Right cardiac atrium (tissue), 5 donors: ENCODE measurements at regions not wholly inside any gene's neighbourhood (a gene's known extent, or its start where the extent isn't known, plus 50 kb on each side); places are given as distances from the start of the nearest gene placed in this dataset.

Experiments used
- ATAC-seq, 2 donors: fragments of 200-7000 bp; cut with Tn5 transposase; one replicate each; pipeline versions ENCODE4 v1.8.0 to v1.9.1; 2020; ENCODE audit warnings: moderate library complexity in 2 of 2, mild to moderate bottlenecking in 1 of 2
- DNase-seq, 3 donors: peaks; one replicate each; pipeline ENCODE4 v3.0.0-alpha.2; 2020
- H3K27ac ChIP-seq: one replicate; pipeline ENCODE4 v1.5.1; 2013; ENCODE audit warnings: mild to moderate bottlenecking, low read length, control low read depth, moderate library complexity
- H3K27me3 ChIP-seq: one replicate; pipeline ENCODE4 v1.6.1; 2013; ENCODE audit not compliant: control insufficient read depth, insufficient read depth
- H3K4me1 ChIP-seq: one replicate; pipeline ENCODE4 v1.6.1; 2013; ENCODE audit warnings: low read length; ENCODE audit not compliant: control insufficient read depth, insufficient read depth
- H3K4me3 ChIP-seq: one replicate; pipeline ENCODE4 v1.5.1; 2013; ENCODE audit warnings: low read length, control low read depth
- H3K9me3 ChIP-seq: one replicate; pipeline ENCODE4 v1.6.1; 2013; ENCODE audit warnings: low read length; ENCODE audit not compliant: control insufficient read depth
- WGBS: extraction: QIAGEN DNeasy Blood & Tissue Kit; methylation state at CpG from one replicate; pipeline ENCODE4 v1.1.7; 2013; 5-methylcytosine and 5-hydroxymethylcytosine counted together
- intact Hi-C, 4 donors: fragments of 100-400 bp; cut with DNase I; formaldehyde crosslinking; loops; one replicate each; pipeline versions ENCODE4 v1.11.0 to v1.14.0; 2022 to 2023
- donor health status: healthy with polysubstance abuse.
- donor health status: DM: no; HTN: yes; CAD: no.
- donor health status: DM: no; HTN: no; CAD: no.
- donor health status: DM: no; HTN: yes; CAD: no; lungs with severe emphysema.
- donor health status: DM: yes; HTN: yes; CAD: no.

- no peaks in the 10 kb centered on the region for H3K4me1 ChIP-seq
- no peak overlapping the region for H3K4me3 ChIP-seq
- no peak for ATAC-seq
- no peak overlapping the region for H3K27ac ChIP-seq
- no peaks in the 10 kb centered on the region for H3K9me3 ChIP-seq
- H3K27me3 ChIP-seq: no peaks in the 10 kb centered on the region
- intact Hi-C loops: no loop called here
- DNase-seq: no peak
- WGBS: 87% methylated on average over 5 of the region's 5 CpGs
Observed at GRCh38 chr17:14508156-14508555, 207.3 kb downstream of the HS3ST3B1 start.

DNA sequence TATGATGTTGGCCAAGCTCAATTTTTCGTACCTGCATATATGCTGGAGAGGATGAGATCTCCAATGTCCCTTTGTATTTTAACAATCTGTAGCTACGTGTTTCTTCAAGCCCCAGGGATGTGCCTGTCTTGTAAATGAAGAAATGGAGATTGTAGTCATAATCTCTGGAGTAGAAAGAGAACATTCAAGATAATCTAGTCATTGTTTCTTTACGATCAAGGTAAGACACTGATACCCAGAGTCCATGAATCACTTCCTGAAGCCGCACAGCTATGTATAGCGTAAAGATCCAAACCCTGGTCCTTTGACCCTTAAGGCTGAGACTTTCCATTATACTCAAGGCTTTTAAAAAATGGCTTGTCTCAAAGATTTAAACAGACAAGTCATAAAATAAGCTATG, 205.5 kb downstream of the HS3ST3B1 start:
- ATAC-seq (no peak), DNase-seq (no peak)
- Histone ChIP-seq H3K27me3 (no peaks in the 10 kb centered on the region), H3K4me3 (no peak overlapping the region), H3K4me1 (no peaks in the 10 kb centered on the region), H3K27ac (no peak overlapping the region), H3K9me3 (no peaks in the 10 kb centered on the region)
- 77% methylated on average over 5 of the region's 5 CpGs for WGBS
- intact Hi-C loops: no loop called here

DNA sequence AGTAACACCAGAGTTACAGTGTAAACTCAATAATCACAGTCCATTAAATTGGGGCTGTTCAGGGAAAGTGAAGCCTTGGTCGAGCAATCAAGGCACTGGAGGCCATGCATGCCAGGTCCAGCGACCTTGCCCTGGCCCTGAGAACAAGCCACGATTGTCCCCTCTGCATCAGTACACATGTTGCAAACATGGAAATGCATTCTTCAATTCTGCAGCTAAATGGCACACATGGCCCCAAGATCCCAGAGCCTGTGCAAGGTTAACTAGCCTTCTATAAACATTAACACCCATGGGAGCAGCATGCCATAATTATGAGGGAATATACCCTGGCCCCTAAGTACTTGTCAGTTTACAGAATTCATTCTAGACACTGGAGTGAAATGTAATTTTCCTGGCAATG, 204.7 kb downstream of the HS3ST3B1 start:
- H3K27me3 ChIP-seq: no peaks in the 10 kb centered on the region
- H3K4me1 ChIP-seq: no peaks in the 10 kb centered on the region
- H3K27ac ChIP-seq: no peak overlapping the region
- no peak overlapping the region for H3K4me3 ChIP-seq
- no peak for ATAC-seq
- 55% methylated on average over 3 of the region's 3 CpGs for WGBS
- no peak for DNase-seq
- no peaks in the 10 kb centered on the region for H3K9me3 ChIP-seq
- intact Hi-C loops: no loop called here

DNA sequence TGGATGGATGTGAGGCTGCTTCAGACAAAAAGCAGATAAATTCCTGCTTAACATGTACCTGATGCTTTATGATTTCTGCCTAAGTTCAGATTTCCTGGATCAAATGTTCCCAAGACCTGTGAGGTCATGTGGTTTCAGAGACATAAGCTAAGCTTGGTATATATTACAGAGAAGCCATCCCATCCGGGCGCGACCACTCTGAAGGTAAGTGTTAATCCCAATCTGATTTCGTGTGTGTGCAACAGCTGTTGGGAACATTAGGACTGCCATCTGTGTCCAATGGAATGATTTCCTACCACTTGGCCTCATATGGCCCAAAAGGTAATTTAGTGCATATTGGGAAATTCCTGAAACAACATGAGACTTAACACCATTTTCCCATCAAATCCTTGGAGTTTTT, 199.1 kb downstream of the HS3ST3B1 start:
- ATAC-seq (no peak), DNase-seq (no peak)
- Histone ChIP-seq H3K27me3 (no peaks in the 10 kb centered on the region), H3K27ac (no peak overlapping the region), H3K9me3 (no peaks in the 10 kb centered on the region), H3K4me3 (no peak overlapping the region), H3K4me1 (no peaks in the 10 kb centered on the region)
- intact Hi-C loops: no loop called here
- 88% methylated on average over 4 of the region's 4 CpGs for WGBS

- Histone ChIP-seq H3K4me1 (no peaks in the 10 kb centered on the region), H3K9me3 (no peaks in the 10 kb centered on the region), H3K27ac (no peak overlapping the region), H3K27me3 (no peaks in the 10 kb centered on the region), H3K4me3 (no peak overlapping the region)
- DNase-seq (no peak), ATAC-seq (no peak)
- intact Hi-C loops: no loop called here
- WGBS: 74% methylated on average over 1 of the region's 1 CpG
Observed at GRCh38 chr17:14498812-14499211, 197.9 kb downstream of the HS3ST3B1 start.

DNA sequence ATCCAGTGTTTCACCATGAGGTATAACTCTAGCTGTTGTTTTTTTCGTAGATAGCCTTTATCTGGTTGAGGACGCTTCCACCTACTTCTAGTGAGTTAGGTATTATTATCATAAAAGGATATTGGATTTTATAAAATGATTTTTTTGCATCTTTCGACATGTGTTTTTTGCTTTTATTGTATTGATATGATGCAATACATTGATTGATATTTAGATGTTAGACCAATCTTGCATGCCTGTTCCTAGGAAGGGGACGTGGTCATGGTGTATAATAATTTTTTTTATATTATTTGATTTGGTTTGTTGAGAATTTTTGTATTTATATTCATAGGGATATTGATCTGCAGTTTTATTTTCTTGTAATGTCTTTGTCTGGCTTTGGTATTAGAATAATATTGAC, 193.3 kb downstream of the HS3ST3B1 start:
- no peak overlapping the region for H3K4me3 ChIP-seq
- ATAC-seq: no peak
- H3K9me3 ChIP-seq: no peaks in the 10 kb centered on the region
- no peaks in the 10 kb centered on the region for H3K27me3 ChIP-seq
- intact Hi-C loops: no loop called here
- no peak overlapping the region for H3K27ac ChIP-seq
- DNase-seq: no peak
- H3K4me1 ChIP-seq: no peaks in the 10 kb centered on the region
- 68% methylated on average over 4 of the region's 4 CpGs for WGBS

DNA sequence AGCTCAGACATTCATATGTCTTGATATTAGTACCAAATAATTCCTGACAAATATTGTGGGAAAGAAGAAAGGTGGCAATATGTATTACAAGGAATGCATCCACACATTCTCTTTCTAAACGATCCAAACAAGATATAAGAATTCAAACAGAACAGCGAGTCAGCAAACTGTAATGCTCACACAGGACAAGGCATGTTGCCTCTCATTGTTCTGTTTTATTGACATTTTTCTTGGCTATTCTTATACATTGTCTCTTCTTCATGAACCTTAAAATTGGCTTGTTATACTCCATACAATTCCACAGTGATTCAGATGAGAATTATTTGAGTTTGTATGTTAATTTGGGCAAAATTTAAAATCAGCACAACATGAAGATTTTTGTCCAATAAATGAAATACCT, 189.1 kb downstream of the HS3ST3B1 start:
- H3K9me3 ChIP-seq: no peaks in the 10 kb centered on the region
- no peaks in the 10 kb centered on the region for H3K27me3 ChIP-seq
- no peaks in the 10 kb centered on the region for H3K4me1 ChIP-seq
- DNase-seq (no peak), ATAC-seq (no peak)
- 80% methylated on average over 2 of the region's 2 CpGs for WGBS
- no peak overlapping the region for H3K27ac ChIP-seq
- no peak overlapping the region for H3K4me3 ChIP-seq
- intact Hi-C loops: no loop called here

DNA sequence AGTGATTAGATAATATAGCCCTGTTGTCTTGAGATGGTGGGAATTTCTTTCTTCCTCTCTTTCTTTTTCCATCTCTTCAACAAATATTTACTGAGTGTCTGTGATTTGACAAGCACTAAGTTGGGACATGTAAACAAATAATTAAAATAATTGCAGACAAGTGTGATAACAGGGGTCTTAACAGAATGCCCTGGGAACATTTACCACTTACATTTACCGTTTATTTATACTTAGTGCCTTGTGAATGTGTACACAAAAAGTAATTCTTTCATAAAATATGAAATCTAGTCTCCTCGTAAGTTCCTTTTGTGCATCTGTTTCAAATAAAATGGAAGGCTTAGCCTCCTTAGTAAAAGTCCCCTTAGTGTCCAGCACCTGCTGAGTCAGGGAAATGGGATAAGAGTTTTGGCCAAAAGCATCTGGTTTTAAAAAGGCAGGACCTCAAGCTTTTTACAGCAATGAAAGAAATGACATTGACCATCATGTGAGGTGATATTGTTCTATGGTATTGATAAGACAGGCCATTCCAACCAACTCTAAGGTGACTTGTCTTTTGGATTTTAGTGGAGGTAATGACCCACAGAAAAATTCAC, 188.2 kb downstream of the HS3ST3B1 start:
- DNase-seq: no peak
- H3K9me3 ChIP-seq: no peaks in the 10 kb centered on the region
- ATAC-seq: no peak
- H3K27ac ChIP-seq: no peak overlapping the region
- intact Hi-C loops: no loop called here
- WGBS: 45% methylated on average over 2 of the region's 2 CpGs
- H3K4me3 ChIP-seq: no peak overlapping the region
- no peaks in the 10 kb centered on the region for H3K27me3 ChIP-seq
- H3K4me1 ChIP-seq: no peaks in the 10 kb centered on the region

- Histone ChIP-seq H3K4me3 (no peak overlapping the region), H3K9me3 (no peaks in the 10 kb centered on the region), H3K27ac (no peak overlapping the region), H3K4me1 (no peaks in the 10 kb centered on the region), H3K27me3 (no peaks in the 10 kb centered on the region)
- 86% methylated on average over 8 of the region's 8 CpGs for WGBS
- ATAC-seq (no peak), DNase-seq (no peak)
- intact Hi-C loops: no loop called here
Observed at GRCh38 chr17:14487068-14487467, 186.2 kb downstream of the HS3ST3B1 start.

GRCh38 chr17:14482715-14483114, 181.8 kb downstream of the HS3ST3B1 start:
- Histone ChIP-seq H3K4me1 (no peaks in the 10 kb centered on the region), H3K4me3 (no peak overlapping the region), H3K27ac (no peak overlapping the region), H3K9me3 (no peaks in the 10 kb centered on the region), H3K27me3 (no peaks in the 10 kb centered on the region)
- intact Hi-C loops: no loop called here
- ATAC-seq: no peak
- 80% methylated on average over 1 of the region's 1 CpG for WGBS
- DNase-seq: no peak

DNA sequence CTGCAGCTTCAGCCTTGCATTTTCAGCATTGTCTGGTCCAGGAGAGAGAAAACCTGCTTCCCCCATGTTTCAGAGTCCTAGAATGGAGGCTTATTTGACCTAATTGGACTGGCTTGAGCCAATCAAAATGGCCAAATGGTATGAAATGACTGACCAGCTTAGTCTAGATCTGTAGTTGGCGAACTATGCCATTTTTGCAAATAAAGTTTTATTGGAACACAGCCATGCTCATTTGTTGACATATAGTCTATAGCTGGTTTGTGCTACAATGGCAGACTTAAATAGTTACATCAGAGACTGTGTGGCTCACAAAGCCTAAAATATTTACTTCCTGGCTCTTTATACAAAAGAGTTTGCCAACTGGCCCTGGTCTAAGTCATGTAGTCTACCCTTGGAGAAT, 180.8 kb downstream of the HS3ST3B1 start:
- H3K27ac ChIP-seq: no peak overlapping the region
- ATAC-seq: no peak
- DNase-seq: no peak
- intact Hi-C loops: no loop called here
- no peak overlapping the region for H3K4me3 ChIP-seq
- WGBS: 77% methylated on average over 1 of the region's 1 CpG
- no peaks in the 10 kb centered on the region for H3K4me1 ChIP-seq
- H3K27me3 ChIP-seq: no peaks in the 10 kb centered on the region
- H3K9me3 ChIP-seq: no peaks in the 10 kb centered on the region

DNA sequence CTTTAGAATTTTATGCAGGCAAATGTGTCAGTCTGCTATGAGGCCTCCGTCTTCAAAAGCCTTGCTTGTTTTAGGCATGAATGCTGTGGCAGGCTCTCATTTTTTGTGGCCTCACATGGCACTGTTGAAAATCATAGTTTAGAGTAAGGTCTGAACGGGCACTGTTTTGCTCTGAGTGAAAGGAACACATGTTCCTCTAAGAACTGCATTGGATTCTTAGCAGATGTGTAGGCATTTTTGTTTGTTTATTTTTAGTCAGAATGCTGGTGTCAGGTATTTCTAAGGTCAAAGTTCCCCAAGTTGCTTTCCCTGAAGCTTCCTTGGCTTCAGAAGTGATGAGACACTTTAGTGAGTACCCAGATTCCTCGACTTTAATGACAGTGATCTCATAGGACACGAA, 173.7 kb downstream of the HS3ST3B1 start:
- WGBS: 77% methylated on average over 4 of the region's 4 CpGs
- Histone ChIP-seq H3K27me3 (no peaks in the 10 kb centered on the region), H3K27ac (no peak overlapping the region), H3K4me1 (no peaks in the 10 kb centered on the region), H3K9me3 (no peaks in the 10 kb centered on the region), H3K4me3 (no peak overlapping the region)
- DNase-seq (no peak), ATAC-seq (no peak)
- intact Hi-C loops: no loop called here
